NCI-H345 treated with DMSO at 0.1 percent for 48 hours (cell line): ENCODE measurements at regions not wholly inside any gene's neighbourhood (a gene's known extent, or its start where the extent isn't known, plus 50 kb on each side); places are given as distances from the start of the nearest gene placed in this dataset.

ENCODE experiments used
- DNase-seq: peaks from one replicate; lab custom pipeline; 2025; ENCODE audit not compliant: unreplicated experiment; lab: John Stamatoyannopoulos, UW

DNA sequence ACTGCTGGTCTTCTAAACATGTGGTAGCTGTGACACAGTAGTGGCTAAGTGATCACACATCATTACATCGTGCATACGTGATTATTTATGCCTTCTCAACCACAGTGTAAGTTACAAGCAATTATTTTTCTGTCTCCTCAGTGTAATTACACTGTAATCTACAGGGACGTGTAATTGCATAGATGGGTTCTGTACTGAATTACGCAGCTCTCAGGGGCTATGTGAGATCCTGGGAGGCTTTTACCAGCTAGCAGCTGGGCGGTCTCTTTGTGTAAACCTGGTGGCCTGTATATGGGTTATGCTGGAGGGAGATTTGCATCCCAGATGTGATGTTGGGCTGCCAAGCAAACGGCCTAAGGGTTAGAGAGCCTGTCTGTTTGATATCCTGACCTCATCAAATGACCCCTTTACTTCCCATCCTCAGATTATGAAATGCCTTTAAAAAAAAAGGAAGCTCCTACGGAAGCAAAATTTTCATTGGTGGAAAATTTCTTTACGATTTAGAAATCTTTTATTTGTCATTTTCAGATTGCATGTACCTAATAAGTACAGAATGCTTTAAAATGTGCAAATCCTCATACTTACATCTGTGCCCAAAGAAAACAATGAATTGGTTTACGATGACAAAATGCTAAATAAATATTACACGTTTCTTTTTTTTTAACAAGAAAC lies 402.8 kb upstream of the JAG1 start:
- no peak for DNase-seq

DNA sequence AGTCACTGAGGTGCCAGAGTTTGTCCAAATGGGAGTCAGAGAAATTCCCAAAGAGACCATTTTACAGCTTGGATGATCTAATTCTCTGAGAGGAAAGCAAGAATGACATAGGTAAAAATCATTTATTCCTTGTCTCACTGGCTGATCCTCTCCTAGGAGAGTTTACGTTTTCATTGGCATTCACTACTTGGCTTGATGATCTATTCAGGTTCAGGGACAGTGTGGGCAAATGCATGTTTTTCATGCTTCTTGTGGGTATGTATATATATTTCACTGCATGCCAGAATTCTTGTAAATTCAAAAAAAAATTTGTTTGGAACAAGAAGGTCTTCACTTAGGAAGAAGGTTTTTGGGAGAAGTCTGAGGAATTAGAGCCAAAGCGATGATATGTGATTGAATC lies 403.4 kb upstream of the JAG1 start:
- no peak for DNase-seq

DNA sequence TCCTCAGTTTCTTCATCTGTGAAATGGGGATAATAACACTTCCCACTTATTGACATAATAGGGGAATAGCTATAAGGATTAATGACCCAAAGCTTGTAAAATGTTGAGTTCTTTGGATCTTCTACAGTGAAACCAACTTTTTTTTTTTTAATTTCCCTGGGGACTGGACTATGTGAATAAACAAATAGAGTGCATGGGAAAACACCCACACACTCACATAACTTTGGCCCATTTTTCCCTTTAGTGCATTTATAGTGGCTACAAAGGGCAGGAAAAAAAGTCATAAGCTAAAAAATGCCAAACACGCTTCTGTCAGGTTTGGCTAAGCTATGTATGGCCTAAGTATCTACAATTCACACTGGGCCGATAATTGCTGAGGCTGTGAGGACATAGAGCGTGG lies 406.2 kb upstream of the JAG1 start:
- no peak for DNase-seq

DNA sequence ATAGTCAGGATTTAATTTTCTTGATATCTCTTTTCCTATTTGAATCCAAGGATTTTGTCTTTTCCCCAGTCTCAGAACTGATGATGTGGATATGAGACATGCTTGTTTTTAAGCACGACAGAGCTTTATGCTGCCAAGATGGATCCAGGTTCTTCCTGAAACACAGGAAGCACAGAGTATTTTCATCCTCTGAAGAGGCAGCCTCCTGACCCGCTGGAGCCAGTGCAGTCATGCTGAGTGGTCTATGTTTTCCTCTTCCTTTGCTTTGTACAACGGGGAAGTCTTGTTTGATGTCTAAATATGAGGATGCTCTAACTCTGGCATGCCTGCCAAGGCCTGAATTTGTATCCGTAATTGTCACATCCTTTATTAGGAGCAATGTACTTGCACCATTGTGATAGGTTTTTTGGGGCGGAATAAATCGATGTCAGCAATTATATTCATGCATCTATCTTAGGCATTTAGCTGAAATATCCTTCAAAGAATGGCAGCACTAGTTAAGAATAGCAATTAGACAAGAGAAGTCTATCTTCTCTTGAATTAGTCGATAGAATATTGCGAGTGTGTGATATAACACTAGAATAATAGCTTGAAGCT lies 407.1 kb upstream of the JAG1 start:
- DNase-seq, result no peak

DNA sequence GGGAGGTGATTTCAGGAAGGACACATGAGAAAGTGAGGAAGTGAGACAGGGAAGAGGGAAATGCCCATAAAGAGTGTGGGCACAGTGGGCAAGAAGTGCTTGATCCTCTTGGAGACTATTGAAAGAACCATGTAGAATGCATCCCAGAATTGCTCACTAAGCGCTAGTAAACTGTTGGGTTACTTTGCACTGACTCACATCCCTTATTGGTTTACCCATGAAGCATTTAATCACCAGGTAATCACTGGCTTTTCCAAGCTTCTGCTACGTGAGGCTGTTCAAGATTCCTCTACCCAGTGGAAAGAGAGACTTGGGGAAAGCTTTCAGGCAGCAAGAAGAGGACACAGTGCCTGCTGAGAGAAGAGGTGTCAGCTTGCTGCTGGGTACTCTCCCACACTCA lies 410.0 kb upstream of the JAG1 start:
- DNase-seq, result no peak

DNA sequence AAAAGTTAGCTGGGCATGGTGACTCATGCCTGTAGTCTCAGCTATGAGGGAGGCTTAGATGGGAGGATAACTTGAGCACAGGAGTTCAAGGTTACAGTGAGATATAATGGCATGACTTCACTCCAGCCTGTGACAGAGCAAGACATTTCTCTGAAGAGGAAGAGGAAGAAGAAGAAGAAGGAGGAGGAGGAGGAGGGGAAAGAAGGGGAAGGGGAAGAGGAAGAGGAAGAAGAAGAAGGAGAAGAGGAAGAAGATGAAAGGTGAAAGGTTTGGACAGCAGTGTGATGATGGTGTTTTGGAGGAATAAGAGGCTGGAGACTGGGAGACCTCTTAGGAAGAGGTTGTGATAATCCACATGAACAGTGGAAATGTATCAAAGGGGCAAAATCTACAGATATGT lies 410.7 kb upstream of the JAG1 start:
- no peak for DNase-seq

DNA sequence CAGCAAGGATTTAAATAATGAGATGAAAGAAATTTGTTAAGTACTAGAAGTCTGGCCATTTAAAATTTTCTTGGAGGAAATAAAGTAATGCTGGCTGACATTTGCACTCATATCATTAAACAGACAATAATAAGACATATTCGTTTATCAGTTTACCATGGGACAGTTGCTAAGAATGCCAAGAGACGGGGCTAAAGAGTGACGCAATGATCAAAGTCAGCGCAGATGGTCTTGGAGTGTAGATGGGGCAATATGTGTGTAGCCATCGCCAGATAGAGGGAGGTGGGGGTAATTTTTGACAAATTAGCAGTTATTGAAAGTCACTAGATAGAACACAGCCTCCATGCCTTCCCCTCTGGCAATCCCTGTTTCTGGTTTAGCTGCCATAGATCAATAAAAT lies 413.2 kb upstream of the JAG1 start:
- DNase-seq, result no peak

DNA sequence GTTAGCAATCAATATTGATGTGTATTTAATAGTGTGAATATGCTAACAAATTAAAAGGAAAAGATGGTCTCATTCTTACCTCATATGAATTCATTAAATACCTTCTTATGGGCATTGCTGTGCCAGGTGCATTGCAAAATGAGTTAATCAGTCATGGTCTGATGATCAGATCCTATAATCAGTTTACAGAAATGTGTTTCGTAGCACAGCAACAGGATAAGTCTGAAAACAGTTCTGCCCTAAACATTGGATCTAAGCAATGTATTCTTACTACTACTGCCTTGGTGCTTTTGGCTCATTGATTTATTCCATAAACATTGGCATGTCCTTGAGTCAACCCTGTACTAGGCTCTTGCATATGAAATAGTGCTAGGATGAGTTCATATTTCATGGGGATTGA lies 417.0 kb upstream of the JAG1 start:
- no peak for DNase-seq

DNA sequence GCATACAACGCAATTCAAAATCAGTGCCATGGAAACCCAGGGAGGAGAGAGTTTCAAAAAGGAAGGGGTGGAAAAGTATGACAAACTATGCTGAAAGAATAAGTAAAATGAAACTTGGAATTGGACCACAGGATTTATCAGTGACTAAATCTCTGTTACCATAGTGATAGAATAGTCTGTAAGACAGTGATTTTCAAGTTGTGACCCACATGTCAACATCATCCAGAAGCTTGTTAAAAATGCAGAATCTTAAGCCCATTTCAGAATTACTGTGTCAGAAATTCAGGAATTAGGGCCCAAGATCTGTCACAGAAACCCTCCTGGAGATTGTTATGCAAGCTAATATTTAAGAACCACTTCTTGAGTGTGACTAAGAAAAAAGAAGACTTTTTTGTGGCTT lies 417.7 kb upstream of the JAG1 start:
- DNase-seq, result no peak

DNA sequence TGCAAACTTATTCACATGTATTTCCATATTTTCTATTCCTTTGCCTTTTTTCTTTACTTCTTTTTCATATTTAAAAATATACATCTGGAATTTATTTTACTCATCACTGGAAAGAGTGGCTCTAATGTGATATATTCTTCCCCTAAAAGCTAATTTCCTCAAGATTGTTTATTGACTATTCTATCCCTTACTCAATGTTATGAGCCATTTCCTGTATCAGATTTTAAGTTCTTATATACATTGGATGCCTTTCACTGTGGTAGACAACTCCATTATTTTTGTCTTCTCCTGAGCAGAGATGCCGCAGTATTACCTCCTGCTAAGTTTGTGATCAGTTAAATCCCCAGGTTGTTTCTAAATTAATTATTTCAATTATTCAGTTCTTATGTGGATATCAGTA lies 418.4 kb upstream of the JAG1 start:
- no peak for DNase-seq

DNA sequence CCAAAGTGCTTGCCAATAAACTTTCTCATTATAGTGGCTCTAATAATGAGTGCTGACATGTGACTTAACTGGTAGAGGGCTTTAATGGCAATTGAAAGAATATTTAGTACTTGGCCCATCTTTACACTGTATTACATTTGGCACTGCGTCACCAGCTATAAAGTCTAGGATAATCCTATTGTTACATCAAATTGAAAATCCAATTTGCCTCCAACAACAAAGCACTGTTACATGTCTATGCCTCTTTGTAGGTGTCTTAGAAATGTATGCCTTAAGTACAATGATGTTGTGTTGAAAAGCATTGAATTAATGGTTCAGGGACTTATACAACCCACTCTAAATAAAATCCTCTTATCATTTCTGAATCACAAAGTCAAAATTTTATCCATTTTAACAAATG lies 420.4 kb upstream of the JAG1 start:
- DNase-seq, result no peak

DNA sequence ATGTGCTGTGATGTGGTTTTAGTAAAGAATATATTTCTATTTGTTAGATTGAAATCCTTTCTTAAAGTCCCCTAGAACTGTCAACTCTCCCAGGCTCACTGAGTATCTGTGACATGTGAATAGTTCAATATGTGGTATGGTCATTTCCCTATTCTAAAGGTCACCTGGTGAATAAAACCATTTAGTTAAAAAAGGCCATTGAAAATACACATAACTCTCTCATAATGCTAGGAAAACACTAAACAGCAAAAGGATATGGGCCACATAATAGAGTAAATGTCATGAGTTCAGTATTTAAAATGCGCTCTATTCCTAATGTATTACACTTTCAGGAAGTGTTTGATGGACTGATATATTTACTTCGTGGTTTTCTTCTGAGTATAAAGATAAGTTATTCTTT lies 420.9 kb upstream of the JAG1 start:
- no peak for DNase-seq

DNA sequence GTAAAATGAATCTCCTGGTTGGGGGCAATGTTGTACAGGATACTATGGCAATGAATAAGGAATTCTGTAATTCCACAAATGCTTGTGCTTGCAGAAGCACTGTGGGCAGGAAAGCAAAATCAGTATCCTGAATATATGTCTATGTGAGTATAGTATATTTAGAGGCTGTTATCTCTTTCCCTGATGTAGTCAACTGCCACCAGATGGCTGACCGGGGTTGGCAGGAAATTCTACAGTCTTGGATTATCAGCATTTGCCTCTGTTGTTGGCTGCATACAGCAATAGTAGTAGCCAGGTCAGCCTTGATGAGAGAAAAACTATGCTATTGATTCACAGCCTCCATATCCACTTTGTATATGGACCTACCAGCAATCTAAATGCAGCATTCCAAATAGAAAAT lies 425.1 kb upstream of the JAG1 start:
- no peak for DNase-seq

DNA sequence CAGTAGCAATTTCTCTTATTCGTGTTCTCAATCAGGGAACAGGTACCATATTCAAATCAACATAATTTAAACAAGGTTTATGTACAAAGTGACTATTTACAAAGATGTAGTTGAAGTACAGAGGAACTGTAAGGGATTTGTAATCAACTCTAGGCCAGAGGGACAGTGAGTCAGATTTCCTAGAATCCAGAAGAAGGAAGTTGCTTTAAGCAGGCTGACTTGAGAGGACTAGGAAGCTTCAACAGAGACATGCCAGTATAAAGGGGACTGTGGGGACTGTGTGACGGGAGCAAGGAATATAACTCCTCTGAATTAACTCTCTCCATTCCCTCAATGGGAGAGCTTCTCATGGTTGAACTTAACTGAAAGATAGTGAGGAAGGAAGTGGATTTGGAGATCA lies 427.4 kb upstream of the JAG1 start:
- no peak for DNase-seq

DNA sequence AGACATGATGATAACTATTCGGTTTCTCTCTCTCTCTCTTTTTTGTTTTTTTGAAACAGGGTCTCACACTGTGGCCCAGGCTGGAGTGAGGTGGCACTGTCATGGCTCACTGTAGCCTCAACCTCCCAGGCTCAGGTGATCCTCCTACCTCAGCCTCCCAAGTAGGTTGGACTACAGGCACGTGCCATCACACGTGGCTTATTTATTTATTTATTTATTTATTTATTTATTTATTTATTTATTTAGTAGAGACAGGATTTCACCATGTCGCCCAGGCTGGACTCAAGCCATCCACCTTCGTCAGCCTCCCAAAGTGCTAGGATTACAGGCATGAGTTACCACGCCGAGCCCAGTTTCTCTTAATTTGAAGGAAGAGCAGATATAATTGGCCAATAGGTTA lies 427.9 kb upstream of the JAG1 start:
- no peak for DNase-seq

DNA sequence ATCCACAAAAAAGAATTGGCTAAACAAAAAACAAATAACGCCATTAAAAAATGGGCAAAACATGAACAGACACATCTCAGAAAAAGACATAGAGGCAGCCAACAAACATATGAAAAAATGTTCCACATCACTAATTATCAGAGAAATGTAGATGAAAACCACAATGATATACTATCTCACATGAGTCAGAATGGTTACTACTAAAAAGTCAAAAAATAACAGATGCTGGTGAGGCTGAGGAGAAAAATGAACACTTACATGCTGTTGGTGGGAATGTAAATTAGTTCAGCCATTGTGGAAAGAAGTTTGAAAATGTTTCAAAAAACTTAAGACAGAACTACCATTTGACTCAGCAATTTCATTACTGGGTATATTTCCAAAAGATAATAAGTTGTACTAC lies 430.1 kb upstream of the JAG1 start:
- no peak for DNase-seq

DNA sequence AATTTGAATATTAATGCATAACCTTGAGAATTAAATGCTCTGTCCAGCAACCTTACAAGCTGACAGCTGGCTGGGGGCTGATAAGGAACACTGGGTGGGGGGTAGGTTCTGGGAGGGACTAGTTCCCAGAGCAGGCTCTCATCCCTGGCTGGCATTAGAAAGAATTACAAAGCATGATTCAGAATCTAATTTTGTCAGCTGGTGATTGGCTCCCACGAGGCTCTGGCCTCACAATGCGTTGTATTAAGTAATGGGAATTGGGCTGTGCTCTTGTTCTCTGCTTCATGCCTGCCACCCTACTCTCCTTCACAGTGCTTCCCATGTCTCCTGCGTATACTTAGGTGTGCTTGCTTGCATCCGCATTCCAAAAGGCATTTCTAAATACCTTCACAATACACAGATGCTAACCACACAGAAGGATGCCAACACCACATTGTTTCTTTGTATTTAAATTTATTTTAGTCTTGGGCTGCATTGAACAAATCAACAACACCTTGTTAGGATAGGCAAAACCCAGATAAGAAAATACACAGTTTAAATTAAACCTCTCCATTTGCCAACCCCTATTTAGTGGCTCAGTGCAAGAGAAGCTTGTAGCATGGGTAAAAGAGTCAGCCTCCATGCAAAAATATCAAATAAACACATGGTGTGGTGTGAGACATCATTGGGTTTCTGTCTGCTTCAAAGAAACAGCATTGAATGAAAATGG lies 434.5 kb upstream of the JAG1 start:
- no peak for DNase-seq

DNA sequence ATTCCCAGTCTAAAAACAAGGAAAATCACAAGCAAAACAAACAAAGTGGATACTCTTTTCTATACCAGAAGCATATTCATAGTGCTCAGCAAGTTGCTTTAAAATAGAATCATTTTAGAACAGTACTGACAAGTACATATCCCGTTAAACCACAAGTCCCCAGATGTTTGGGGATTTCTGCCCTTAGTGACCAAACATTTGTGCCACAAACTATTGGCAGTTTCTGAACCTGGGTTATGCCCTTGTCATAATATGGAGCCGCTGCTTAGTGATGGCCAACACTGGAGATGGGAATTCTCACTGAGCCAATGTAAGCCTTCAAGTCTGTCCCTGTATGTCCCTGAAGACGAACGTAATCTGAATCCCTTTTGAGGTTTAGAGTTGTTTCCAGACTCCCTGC lies 436.7 kb upstream of the JAG1 start:
- no peak for DNase-seq

DNA sequence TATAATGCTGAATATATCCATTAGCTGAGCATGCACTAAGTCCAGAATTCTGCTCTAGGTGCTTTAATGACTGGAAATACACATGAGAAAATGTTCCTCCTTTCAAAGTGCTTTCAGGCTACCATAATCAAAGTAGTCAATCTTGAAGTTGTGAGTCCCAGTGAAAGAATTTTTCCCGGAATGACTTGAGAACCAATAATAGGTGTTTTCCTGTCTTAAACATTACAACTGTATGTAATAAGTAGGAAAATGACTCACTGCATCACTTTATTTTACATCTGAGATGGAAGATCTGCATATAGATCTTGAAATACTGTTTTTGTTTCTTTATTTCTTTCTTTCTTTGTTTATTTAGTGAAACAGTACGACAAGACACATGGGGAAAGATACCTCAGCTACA lies 437.4 kb upstream of the JAG1 start:
- no peak for DNase-seq

DNA sequence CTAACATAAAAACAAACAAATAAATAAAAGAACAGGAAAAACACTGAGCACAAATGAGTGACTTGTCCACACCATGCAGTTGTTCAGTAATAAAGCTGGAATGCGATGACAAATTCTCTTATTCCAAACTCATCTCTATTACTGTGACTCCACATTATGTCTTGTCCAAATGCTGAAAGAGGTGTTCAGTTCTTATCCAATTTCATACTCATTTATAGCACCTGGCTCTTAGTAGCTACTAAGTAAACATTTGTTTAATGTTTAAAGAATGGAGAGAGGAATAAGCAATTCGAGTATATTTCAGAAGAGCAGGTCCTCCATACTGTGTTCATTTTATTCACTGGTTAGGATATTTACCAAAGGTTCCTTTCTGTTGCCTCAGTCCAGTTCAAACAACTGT lies 439.0 kb upstream of the JAG1 start:
- DNase-seq, result peak; percentile 73

DNA sequence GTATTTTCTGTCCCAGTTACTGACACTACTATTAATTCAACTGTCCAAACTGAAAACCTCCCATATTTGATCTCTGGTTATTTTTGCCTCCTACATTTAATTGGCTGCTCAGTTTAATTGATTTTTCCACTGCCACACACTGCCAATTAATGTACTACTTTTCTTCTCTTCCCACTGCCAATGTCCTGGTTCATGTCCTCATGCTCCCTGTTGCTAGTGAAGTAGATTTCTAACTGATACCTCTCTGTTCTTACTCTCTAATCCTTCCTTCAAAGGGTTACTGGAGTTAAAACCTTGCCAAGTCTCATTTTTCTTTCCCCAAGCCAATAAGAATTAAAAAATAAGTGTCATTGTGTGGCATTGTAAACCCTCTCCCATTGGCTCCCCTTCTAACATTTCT lies 440.6 kb upstream of the JAG1 start:
- DNase-seq, result no peak

DNA sequence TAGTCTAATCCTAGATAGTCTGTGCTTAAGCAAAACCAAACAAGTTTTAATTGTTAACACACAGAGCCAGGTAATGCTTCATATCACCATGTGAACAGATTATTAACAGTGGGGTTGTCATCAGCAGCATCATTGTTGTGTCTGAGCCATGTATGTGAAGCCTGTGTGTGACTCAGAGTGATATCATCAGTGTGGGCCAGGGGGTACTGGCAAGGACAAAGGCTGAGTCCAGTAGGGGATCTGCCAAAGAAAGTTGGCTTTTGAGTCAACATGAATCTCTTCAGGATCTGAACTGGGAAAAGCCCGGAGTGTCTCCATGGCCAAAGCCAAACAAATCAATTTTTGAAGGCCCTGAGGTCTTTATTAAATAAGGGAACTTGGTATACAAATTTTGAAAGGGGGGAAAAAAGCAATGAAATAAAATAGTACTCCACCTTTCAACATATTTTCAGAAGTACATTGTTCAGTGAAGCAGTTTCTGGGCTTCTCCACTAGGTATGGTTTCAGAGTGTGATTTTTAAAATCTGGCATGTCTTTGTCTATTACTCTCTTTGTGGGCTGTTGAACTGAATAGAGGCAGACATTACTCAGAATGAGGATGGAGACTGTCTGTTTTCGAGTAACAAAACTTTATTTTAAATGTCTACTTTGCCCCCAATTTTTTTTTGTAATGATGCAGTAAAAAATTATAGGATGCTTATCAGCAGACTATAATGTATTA lies 444.2 kb upstream of the JAG1 start:
- no peak for DNase-seq
